Esophagus muscularis mucosa (tissue), 4 donors: ENCODE measurements at regions not wholly inside any gene's neighbourhood (a gene's known extent, or its start where the extent isn't known, plus 50 kb on each side); places are given as distances from the start of the nearest gene placed in this dataset.
"Not testable (repeated sequence)": the region's sequence is repeated elsewhere in the genome, so short reads cannot be mapped to it uniquely, and the experiment has no call there.

Experiments
- DNase-seq: peaks from one replicate; pipeline ENCODE4 v3.0.0-alpha.2; 2017; ENCODE audit errors: extremely low spot score
- H3K27ac ChIP-seq, 4 donors: fragments of 200-600 bp; sonication (generic); replicated peaks in 1 of 4; 1 replicate in 3 of 4; 2 replicates in 1 of 4; pipeline ENCODE4 v1.5.1; 2016 to 2019; ENCODE audit warnings: mild to moderate bottlenecking in 1 of 4
- H3K27me3 ChIP-seq, 4 donors: fragments of 200-600 bp; sonication (generic); one replicate each; pipeline versions ENCODE4 v1.5.1 to v1.6.0; 2016 to 2019
- H3K36me3 ChIP-seq, 4 donors: fragments of 200-600 bp; sonication (generic); one replicate each; pipeline ENCODE4 v1.5.1; 2016 to 2019
- H3K4me1 ChIP-seq, 4 donors: fragments of 200-600 bp; sonication (generic); one replicate each; pipeline ENCODE4 v1.5.1; 2016 to 2019
- H3K4me3 ChIP-seq, 4 donors: fragments of 200-600 bp; sonication (generic); 1 replicate in 2 of 4; 2 replicates in 2 of 4; pipeline ENCODE4 v1.5.1; 2016 to 2019; ENCODE audit warnings: mild to moderate bottlenecking in 4 of 4, moderate library complexity in 1 of 4
- H3K9me3 ChIP-seq, 4 donors: fragments of 200-600 bp; sonication (generic); 1 replicate in 3 of 4; 2 replicates in 1 of 4; pipeline ENCODE4 v1.5.1; 2016 to 2019
- CTCF ChIP-seq, 3 experiments: fragments of 200-600 bp in 2 of 3; fragments of 450-650 bp in 1 of 3; sonication (generic) in 2 of 3; IDR thresholded peaks; one replicate each; pipeline ENCODE4 v1.5.1; 2017 to 2019; ENCODE audit warnings: antibody characterized with exemption in 3 of 3, mild to moderate bottlenecking in 2 of 3, moderate library complexity in 1 of 3
- EP300 ChIP-seq: sonication (generic); formaldehyde crosslinking; IDR thresholded peaks from one replicate; pipeline ENCODE4 v1.6.1; 2017; ENCODE audit warnings: antibody characterized with exemption
- POLR2A ChIP-seq: fragments of 450-650 bp; IDR thresholded peaks from one replicate; pipeline ENCODE4 v1.6.1; 2017; ENCODE audit warnings: antibody characterized with exemption, moderate library complexity, mild to moderate bottlenecking, low read depth
- POLR2AphosphoS5 ChIP-seq, 2 donors: sonication (generic); formaldehyde crosslinking; IDR thresholded peaks; one replicate each; pipeline ENCODE4 v1.6.1; 2017; ENCODE audit warnings: antibody characterized with exemption in 2 of 2
- WGBS: methylation state at CpG from one replicate; pipeline ENCODE4 v1.1.5; 2018; 5-methylcytosine and 5-hydroxymethylcytosine counted together
- intact Hi-C: fragments of 100-400 bp; cut with DNase I; formaldehyde crosslinking; loops from one replicate; pipeline ENCODE4 v1.15.1; 2023

GRCh38 chr3:152650177-152650576 is 184.8 kb upstream of the P2RY1 start:
- Histone ChIP-seq H3K9me3 (no peaks in the 10 kb centered on the region), H3K36me3 (no peaks in the 10 kb centered on the region), H3K27ac (no peak overlapping the region), H3K4me3 (peak overlapping the region in 1 of 4 donors; percentile 12), H3K4me1 (no peaks in the 10 kb centered on the region), H3K27me3 (no peaks in the 10 kb centered on the region)
- TF ChIP-seq EP300, result no peak
- TF ChIP-seq CTCF (IDR thresholded peaks at IDR 0.05), result no peak
- TF ChIP-seq POLR2A, result no peak
- no peak for TF ChIP-seq POLR2AphosphoS5 (IDR thresholded peaks at IDR 0.05)
- DNase-seq, result no peak
- intact Hi-C loops, result no loop called here
- WGBS, result 48% methylated on average over 4 of the region's 4 CpGs

- intact Hi-C loops, result not testable (repeated sequence)
Measured at GRCh38 chr3:152650923-152651322, 184.0 kb upstream of the P2RY1 start.

GRCh38 chr3:152656214-152656971 is 178.5 kb upstream of the P2RY1 start:
- TF ChIP-seq CTCF (IDR thresholded peaks at IDR 0.05) (no peak), POLR2AphosphoS5 (IDR thresholded peaks at IDR 0.05) (no peak), POLR2A (no peak), EP300 (no peak)
- Histone ChIP-seq H3K4me3 (peak overlapping the region in 1 of 4 donors; percentile 16), H3K36me3 (no peaks in the 10 kb centered on the region), H3K27ac (peak overlapping the region in 1 of 4 donors; percentile 4), H3K9me3 (peaks cover 0 to 5% (median 0%) of the 10 kb centered on the region in 4 donors), H3K27me3 (no peaks in the 10 kb centered on the region), H3K4me1 (peaks cover 0 to 5% (median 0%) of the 10 kb centered on the region in 4 donors)
- 53% methylated on average over 10 of the region's 10 CpGs for WGBS
- intact Hi-C loops, result no loop called here
- no peak for DNase-seq

More at GRCh38 chr3:152650923-152651322, 184.0 kb upstream of the P2RY1 start:
- peak overlapping the region in 1 of 4 donors; percentile 12 for H3K4me3 ChIP-seq
- WGBS, result 98% methylated on average over 4 of the region's 4 CpGs
- not testable (repeated sequence) for H3K9me3 ChIP-seq, H3K4me1 ChIP-seq, H3K36me3 ChIP-seq, DNase-seq, H3K27ac ChIP-seq, H3K27me3 ChIP-seq

- Histone ChIP-seq H3K4me3 (no peak overlapping the region), H3K36me3 (no peaks in the 10 kb centered on the region), H3K4me1 (peaks cover 0 to 5% (median 0%) of the 10 kb centered on the region in 4 donors), H3K9me3 (peaks cover 0 to 6% (median 0%) of the 10 kb centered on the region in 4 donors), H3K27me3 (no peaks in the 10 kb centered on the region), H3K27ac (peak overlapping the region in 1 of 4 donors; percentile 4)
- no peak for DNase-seq
- TF ChIP-seq POLR2AphosphoS5 (IDR thresholded peaks at IDR 0.05), result no peak
- intact Hi-C loops, result no loop called here
Measured at GRCh38 chr3:152656972-152657355, 178.0 kb upstream of the P2RY1 start.

- WGBS, result 62% methylated on average over 5 of the region's 5 CpGs
- H3K36me3 ChIP-seq, result no peaks in the 10 kb centered on the region
- H3K27ac ChIP-seq, result no peak overlapping the region
Measured at GRCh38 chr3:152658977-152659720, 175.8 kb upstream of the P2RY1 start.

More at GRCh38 chr3:152658977-152659720, 175.8 kb upstream of the P2RY1 start:
- intact Hi-C loops, result no loop called here
- Histone ChIP-seq H3K4me3 (no peak overlapping the region), H3K27me3 (no peaks in the 10 kb centered on the region), H3K9me3 (peaks cover 0 to 6% (median 0%) of the 10 kb centered on the region in 4 donors), H3K4me1 (peaks cover 0 to 5% (median 0%) of the 10 kb centered on the region in 4 donors)
- no peak for DNase-seq
- TF ChIP-seq POLR2A (no peak), CTCF (IDR thresholded peaks at IDR 0.05) (no peak), EP300 (no peak), POLR2AphosphoS5 (IDR thresholded peaks at IDR 0.05) (no peak)
